22Rv1 (cell line): ENCODE measurements at regions not wholly inside any gene's neighbourhood (a gene's known extent, or its start where the extent isn't known, plus 50 kb on each side); places are given as distances from the start of the nearest gene placed in this dataset.

Experiments used
- CTCF ChIP-seq: fragments of 450-650 bp; IDR thresholded peaks from 2 replicates; pipeline ENCODE4 v1.5.1; 2017; ENCODE audit warnings: mild to moderate bottlenecking
- ZFX ChIP-seq: fragments of 450-650 bp; IDR thresholded peaks from 2 replicates; pipeline ENCODE4 v1.6.1; 2017; ENCODE audit warnings: antibody characterized with exemption, borderline replicate concordance

GRCh38 chr3:96039632-96040031, 774.8 kb upstream of the EPHA6 start:
- TF ChIP-seq CTCF (no peak), ZFX (no peak)
